ENCODE measurements at regions not wholly inside any gene's neighbourhood (a gene's known extent, or its start where the extent isn't known, plus 50 kb on each side); places are given as distances from the start of the nearest gene placed in this dataset.

- TF ChIP-seq CTCF (IDR thresholded peaks at IDR 0.05; ENCODE audit: low read depth, low read length) (no peak), MYC (IDR thresholded peaks at IDR 0.05; ENCODE audit: low read depth, low read length) (no peak), MAX (IDR thresholded peaks at IDR 0.05; ENCODE audit: low read depth, low read length) (no peak)
Measured at GRCh38 chr2:7607441-7608173, 690.4 kb downstream of the RNF144A start.

Measured in NB4 (cell line).